Stimulated activated CD4-positive, alpha-beta T cell treated with anti-CD3 and anti-CD28 coated beads, TNF-alpha, amount 100 ng/mL, for 4 hours (primary cell): ENCODE measurements at regions not wholly inside any gene's neighbourhood (a gene's known extent, or its start where the extent isn't known, plus 50 kb on each side); places are given as distances from the start of the nearest gene placed in this dataset.
"Not testable (repeated sequence)": the region's sequence is repeated elsewhere in the genome, so short reads cannot be mapped to it uniquely, and the experiment has no call there.

Source experiments
- DNase-seq, 3 experiments: peaks; one replicate each; pipeline ENCODE4 v3.0.0-alpha.2; 2020; ENCODE audit warnings: low read depth in 3 of 3

- DNase-seq: no peak
These were observed 1432.4 kb downstream of the FAM181B start for GRCh38 chr11:81301166-81301830.

- DNase-seq: no peak
These were observed 1446.7 kb downstream of the FAM181B start for GRCh38 chr11:81286959-81287358.

- DNase-seq: no peak
These were observed 1447.1 kb downstream of the FAM181B start for GRCh38 chr11:81286550-81286949.

GRCh38 chr11:81280228-81280627 lies 1453.4 kb downstream of the FAM181B start:
- DNase-seq: not testable (repeated sequence)

GRCh38 chr11:81278991-81279390 lies 1454.7 kb downstream of the FAM181B start:
- no peak for DNase-seq

- no peak for DNase-seq
These were observed 1463.0 kb downstream of the FAM181B start for GRCh38 chr11:81270686-81271085.

- no peak for DNase-seq
These were observed 1466.4 kb downstream of the FAM181B start for GRCh38 chr11:81267246-81267645.

- DNase-seq: no peak
These were observed 1474.2 kb downstream of the FAM181B start for GRCh38 chr11:81259471-81259870.

GRCh38 chr11:81255895-81256294 lies 1477.8 kb downstream of the FAM181B start:
- DNase-seq: no peak

- no peak for DNase-seq
These were observed 1480.4 kb downstream of the FAM181B start for GRCh38 chr11:81253244-81253643.

GRCh38 chr11:81246941-81247340 lies 1486.7 kb downstream of the FAM181B start:
- no peak for DNase-seq

- no peak for DNase-seq
These were observed 1487.9 kb downstream of the FAM181B start for GRCh38 chr11:81245791-81246190.

- DNase-seq: no peak
These were observed 1491.9 kb downstream of the FAM181B start for GRCh38 chr11:81241672-81242275.

GRCh38 chr11:81237139-81237538 lies 1496.5 kb downstream of the FAM181B start:
- no peak for DNase-seq

- DNase-seq: not testable (repeated sequence)
These were observed 1506.3 kb downstream of the FAM181B start for GRCh38 chr11:81227409-81227808.

GRCh38 chr11:81224396-81224795 lies 1509.3 kb downstream of the FAM181B start:
- no peak for DNase-seq

GRCh38 chr11:81222491-81222890 lies 1511.2 kb downstream of the FAM181B start:
- DNase-seq: no peak

- no peak for DNase-seq
These were observed 1513.3 kb downstream of the FAM181B start for GRCh38 chr11:81220146-81220895.

GRCh38 chr11:81219661-81220060 lies 1514.0 kb downstream of the FAM181B start:
- no peak for DNase-seq

- DNase-seq: no peak
These were observed 1515.2 kb downstream of the FAM181B start for GRCh38 chr11:81218440-81218839.

- DNase-seq: no peak
These were observed 1522.6 kb downstream of the FAM181B start for GRCh38 chr11:81211050-81211449.

GRCh38 chr11:81207421-81208054 lies 1526.1 kb downstream of the FAM181B start:
- no peak for DNase-seq
